ENCODE measurements at regions not wholly inside any gene's neighbourhood (a gene's known extent, or its start where the extent isn't known, plus 50 kb on each side); places are given as distances from the start of the nearest gene placed in this dataset.
"Not testable (repeated sequence)": the region's sequence is repeated elsewhere in the genome, so short reads cannot be mapped to it uniquely, and the experiment has no call there.

GRCh38 chr6:57877729-57878128, 560.3 kb downstream of the PRIM2 start:
- not testable (repeated sequence) for H3K18ac ChIP-seq (ENCODE audit: insufficient read length, low read depth, low read length); H3K4me2 ChIP-seq (ENCODE audit: insufficient read depth, insufficient read length, low read length); H3K4me1 Mint-ChIP-seq; H3K56ac ChIP-seq (ENCODE audit: insufficient read length, low read depth, low read length); H2BK120ac ChIP-seq (ENCODE audit: low read depth, low read length, poor library complexity, severe bottlenecking); H3K79me1 ChIP-seq (ENCODE audit: insufficient read depth, low read depth, low read length, poor library complexity, severe bottlenecking); H3K9me3 ChIP-seq (ENCODE audit: control insufficient read depth, low read depth, low read length); H3K27me3 Mint-ChIP-seq (ENCODE audit: low read depth); H2BK15ac ChIP-seq (ENCODE audit: low read depth, low read length); H3K27ac ChIP-seq (ENCODE audit: insufficient read length, low read depth, low read length); H4K91ac ChIP-seq (ENCODE audit: insufficient read length, low read depth, low read length); H3K4me3 Mint-ChIP-seq; H3T11ph ChIP-seq (ENCODE audit: low read length); H4K5ac ChIP-seq (ENCODE audit: insufficient read length, low read depth, low read length); H4K20me1 ChIP-seq (ENCODE audit: control insufficient read depth, insufficient read depth, insufficient read length); H2BK20ac ChIP-seq (ENCODE audit: low read depth, low read length, poor library complexity, severe bottlenecking); H3K27ac Mint-ChIP-seq; H3K4me1 ChIP-seq (ENCODE audit: insufficient read depth, low read length); H3K9ac ChIP-seq (ENCODE audit: extremely low read depth, insufficient read length, low read length); DNase-seq; H2AK5ac ChIP-seq (ENCODE audit: insufficient read length, low read length); H3K14ac ChIP-seq (ENCODE audit: insufficient read depth, low read length); H3K23ac ChIP-seq (ENCODE audit: insufficient read length, low read depth, low read length); H3K23me2 ChIP-seq (ENCODE audit: insufficient read length, low read depth, low read length, poor library complexity, severe bottlenecking); H3K4ac ChIP-seq (ENCODE audit: low read depth, low read length); H4K8ac ChIP-seq (replicated peaks; ENCODE audit: insufficient read length, low read depth, low read length); H3K27me3 ChIP-seq (ENCODE audit: insufficient read depth, low read length); H3K36me3 Mint-ChIP-seq (ENCODE audit: insufficient read depth in 1 of 3, low read depth in 3 of 3); H2BK12ac ChIP-seq (ENCODE audit: insufficient read length, low read depth, low read length); H3K79me2 ChIP-seq (ENCODE audit: insufficient read depth, low read length); H2AFZ ChIP-seq (ENCODE audit: low read length); H2BK5ac ChIP-seq (ENCODE audit: insufficient read length, low read length)
- H3K9me3 Mint-ChIP-seq: peaks cover 4 to 31% of the 10 kb centered on the region in 2 experiments
- whole genome bisulfite sequencing (ENCODE audit: extremely low coverage, insufficient read length, low lambda C conversion rate): no CpG with 5 or more reads among the region's 3 CpGs

DNA sequence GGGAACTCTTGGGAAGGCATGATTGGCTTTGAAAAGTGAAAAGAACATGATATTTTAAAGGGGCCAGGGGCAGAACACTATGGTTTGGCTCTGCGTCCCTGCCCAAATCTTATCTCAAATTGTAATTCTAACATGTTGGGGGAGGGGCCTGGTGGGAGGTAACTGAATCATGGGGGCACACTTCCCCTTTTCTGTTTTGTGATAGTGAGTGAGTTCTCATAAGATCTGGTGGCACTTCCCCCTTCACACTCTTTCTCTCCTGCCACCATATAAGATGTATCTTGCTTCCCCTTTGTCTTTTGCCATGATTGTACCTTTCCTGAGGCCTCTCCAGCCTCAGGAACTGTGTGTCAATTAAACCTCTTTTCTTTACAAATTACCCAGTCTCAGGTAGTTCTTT, 561.4 kb downstream of the PRIM2 start:
- H3K23ac ChIP-seq (ENCODE audit: insufficient read length, low read depth, low read length); H3K27me3 Mint-ChIP-seq (ENCODE audit: low read depth); DNase-seq; H2BK12ac ChIP-seq (ENCODE audit: insufficient read length, low read depth, low read length); H2BK5ac ChIP-seq (ENCODE audit: insufficient read length, low read length); H3K4me3 Mint-ChIP-seq; H3K56ac ChIP-seq (ENCODE audit: insufficient read length, low read depth, low read length); H3K4me1 ChIP-seq (ENCODE audit: insufficient read depth, low read length); H3K14ac ChIP-seq (ENCODE audit: insufficient read depth, low read length); H2BK20ac ChIP-seq (ENCODE audit: low read depth, low read length, poor library complexity, severe bottlenecking); H2BK120ac ChIP-seq (ENCODE audit: low read depth, low read length, poor library complexity, severe bottlenecking); H3K4me2 ChIP-seq (ENCODE audit: insufficient read depth, insufficient read length, low read length); H3K23me2 ChIP-seq (ENCODE audit: insufficient read length, low read depth, low read length, poor library complexity, severe bottlenecking); H3K4me1 Mint-ChIP-seq; H3K79me1 ChIP-seq (ENCODE audit: insufficient read depth, low read depth, low read length, poor library complexity, severe bottlenecking); H2AK5ac ChIP-seq (ENCODE audit: insufficient read length, low read length); H3K27ac ChIP-seq (ENCODE audit: insufficient read length, low read depth, low read length); H2BK15ac ChIP-seq (ENCODE audit: low read depth, low read length); H4K8ac ChIP-seq (replicated peaks; ENCODE audit: insufficient read length, low read depth, low read length); H2AFZ ChIP-seq (ENCODE audit: low read length); H3K9me3 ChIP-seq (ENCODE audit: control insufficient read depth, low read depth, low read length); H4K91ac ChIP-seq (ENCODE audit: insufficient read length, low read depth, low read length); H3K18ac ChIP-seq (ENCODE audit: insufficient read length, low read depth, low read length); H4K5ac ChIP-seq (ENCODE audit: insufficient read length, low read depth, low read length); H3K79me2 ChIP-seq (ENCODE audit: insufficient read depth, low read length); H3K27me3 ChIP-seq (ENCODE audit: insufficient read depth, low read length); H3K36me3 Mint-ChIP-seq (ENCODE audit: insufficient read depth in 1 of 3, low read depth in 3 of 3); H4K20me1 ChIP-seq (ENCODE audit: control insufficient read depth, insufficient read depth, insufficient read length); H3K9ac ChIP-seq (ENCODE audit: extremely low read depth, insufficient read length, low read length); H3T11ph ChIP-seq (ENCODE audit: low read length); H3K27ac Mint-ChIP-seq; H3K4ac ChIP-seq (ENCODE audit: low read depth, low read length): not testable (repeated sequence)
- no CpG with 5 or more reads among the region's 1 CpG for WGBS (ENCODE audit: extremely low coverage, insufficient read length, low lambda C conversion rate)
- H3K9me3 Mint-ChIP-seq: peaks cover 4 to 26% of the 10 kb centered on the region in 2 experiments
